Tibial nerve (tissue), 4 donors: ENCODE measurements at regions not wholly inside any gene's neighbourhood (a gene's known extent, or its start where the extent isn't known, plus 50 kb on each side); places are given as distances from the start of the nearest gene placed in this dataset.

Source experiments
- DNase-seq, 2 donors: peaks; one replicate each; pipeline ENCODE4 v3.0.0-alpha.2; 2019; ENCODE audit warnings: low spot score in 2 of 2
- H3K27ac ChIP-seq, 4 donors: fragments of 200-600 bp; sonication (generic) in 3 of 4; one replicate each; pipeline ENCODE4 v1.5.1; 2017 to 2019; ENCODE audit warnings: mild to moderate bottlenecking in 1 of 4
- H3K27me3 ChIP-seq, 2 donors: fragments of 200-600 bp; sonication (generic) in 1 of 2; one replicate each; pipeline versions ENCODE4 v1.5.1 to v1.6.0; 2017 to 2019
- H3K36me3 ChIP-seq, 3 donors: fragments of 200-600 bp; sonication (generic); one replicate each; pipeline ENCODE4 v1.5.1; 2018 to 2019
- H3K4me1 ChIP-seq, 4 donors: fragments of 200-600 bp; sonication (generic) in 3 of 4; one replicate each; pipeline ENCODE4 v1.5.1; 2017 to 2019
- H3K4me3 ChIP-seq, 4 donors: fragments of 200-600 bp; sonication (generic) in 3 of 4; one replicate each; pipeline ENCODE4 v1.5.1; 2017 to 2019; ENCODE audit warnings: mild to moderate bottlenecking in 1 of 4, moderate library complexity in 1 of 4
- H3K9me3 ChIP-seq, 4 donors: fragments of 200-600 bp; sonication (generic) in 3 of 4; one replicate each; pipeline ENCODE4 v1.5.1; 2017 to 2019
- EP300 ChIP-seq, 2 donors: sonication (generic); formaldehyde crosslinking; IDR thresholded peaks; one replicate each; pipeline ENCODE4 v1.6.1; 2017; ENCODE audit warnings: antibody characterized with exemption in 2 of 2, mild to moderate bottlenecking in 1 of 2
- POLR2A ChIP-seq, 2 donors: fragments of 450-650 bp; IDR thresholded peaks; one replicate each; pipeline ENCODE4 v1.6.1; 2017; ENCODE audit warnings: antibody characterized with exemption in 2 of 2, mild to moderate bottlenecking in 2 of 2, moderate library complexity in 2 of 2
- WGBS, 2 donors: methylation state at CpG; one replicate each; pipeline ENCODE4 v1.1.5; 2018; 5-methylcytosine and 5-hydroxymethylcytosine counted together
- TF ChIP-seq, protein P1 (sequence below), 5 experiments: fragments of 200-600 bp in 3 of 5; fragments of 450-650 bp in 2 of 5; sonication (generic) in 3 of 5; IDR thresholded peaks; one replicate each; pipeline ENCODE4 v1.5.1; 2016 to 2019; ENCODE audit warnings: antibody characterized with exemption in 5 of 5, mild to moderate bottlenecking in 3 of 5, moderate library complexity in 2 of 5

DNA sequence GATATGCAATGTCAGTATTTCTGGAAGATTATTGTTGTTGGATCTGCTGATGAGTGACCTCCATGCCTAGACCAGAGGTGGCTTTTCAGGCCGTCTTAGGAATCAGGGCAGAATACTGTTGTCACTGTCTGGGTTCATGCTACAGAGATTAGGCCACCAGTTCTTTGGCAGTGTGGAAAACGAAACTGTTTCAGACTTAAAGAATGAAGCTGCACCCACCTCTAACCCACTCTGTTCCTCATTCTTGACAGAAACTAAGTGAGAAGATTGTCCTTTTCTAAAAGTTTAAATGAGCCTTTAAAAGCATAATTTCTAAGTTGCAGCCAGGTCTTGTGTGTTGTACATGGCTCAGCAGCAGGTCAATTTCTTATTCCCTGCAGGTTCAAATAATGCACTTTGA, 444.3 kb downstream of the ENC1 start:
- Histone ChIP-seq H3K27me3 (no peaks in the 10 kb centered on the region), H3K4me1 (peaks cover 0 to 9% (median 0%) of the 10 kb centered on the region in 4 donors), H3K4me3 (no peak overlapping the region), H3K27ac (no peak overlapping the region), H3K36me3 (no peaks in the 10 kb centered on the region), H3K9me3 (no peaks in the 10 kb centered on the region)
- WGBS, 2 donors, result 71 to 78% methylated on average over 2 of the region's 2 CpGs
- DNase-seq, result no peak
- TF ChIP-seq EP300 (IDR thresholded peaks at IDR 0.05) (no peak), POLR2A (IDR thresholded peaks at IDR 0.05) (no peak)
- TF ChIP-seq, protein P1, sequence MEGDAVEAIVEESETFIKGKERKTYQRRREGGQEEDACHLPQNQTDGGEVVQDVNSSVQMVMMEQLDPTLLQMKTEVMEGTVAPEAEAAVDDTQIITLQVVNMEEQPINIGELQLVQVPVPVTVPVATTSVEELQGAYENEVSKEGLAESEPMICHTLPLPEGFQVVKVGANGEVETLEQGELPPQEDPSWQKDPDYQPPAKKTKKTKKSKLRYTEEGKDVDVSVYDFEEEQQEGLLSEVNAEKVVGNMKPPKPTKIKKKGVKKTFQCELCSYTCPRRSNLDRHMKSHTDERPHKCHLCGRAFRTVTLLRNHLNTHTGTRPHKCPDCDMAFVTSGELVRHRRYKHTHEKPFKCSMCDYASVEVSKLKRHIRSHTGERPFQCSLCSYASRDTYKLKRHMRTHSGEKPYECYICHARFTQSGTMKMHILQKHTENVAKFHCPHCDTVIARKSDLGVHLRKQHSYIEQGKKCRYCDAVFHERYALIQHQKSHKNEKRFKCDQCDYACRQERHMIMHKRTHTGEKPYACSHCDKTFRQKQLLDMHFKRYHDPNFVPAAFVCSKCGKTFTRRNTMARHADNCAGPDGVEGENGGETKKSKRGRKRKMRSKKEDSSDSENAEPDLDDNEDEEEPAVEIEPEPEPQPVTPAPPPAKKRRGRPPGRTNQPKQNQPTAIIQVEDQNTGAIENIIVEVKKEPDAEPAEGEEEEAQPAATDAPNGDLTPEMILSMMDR (IDR thresholded peaks at IDR 0.05), result no peak

DNA sequence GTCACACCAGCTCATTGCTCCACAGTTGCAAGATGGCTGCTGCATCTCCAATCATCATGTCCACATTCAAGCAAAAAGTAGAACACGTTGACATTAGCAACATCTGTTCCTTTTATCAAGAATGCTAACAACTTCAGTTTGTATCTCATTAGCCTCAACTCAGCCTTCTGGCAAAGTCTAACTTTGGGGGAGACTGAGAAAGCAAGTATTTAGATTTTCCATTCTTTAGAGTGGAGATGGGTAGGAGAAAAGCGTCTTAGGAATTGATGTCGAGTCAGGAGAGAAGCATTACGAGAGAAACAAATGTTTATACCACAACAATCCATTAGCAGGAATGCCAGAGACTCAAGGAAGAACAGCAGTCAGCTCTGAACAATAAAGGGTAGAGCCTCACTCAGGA, 446.3 kb downstream of the ENC1 start:
- Histone ChIP-seq H3K9me3 (no peaks in the 10 kb centered on the region), H3K4me1 (no peaks in the 10 kb centered on the region), H3K27me3 (no peaks in the 10 kb centered on the region), H3K36me3 (no peaks in the 10 kb centered on the region), H3K27ac (no peak overlapping the region), H3K4me3 (no peak overlapping the region)
- TF ChIP-seq POLR2A (IDR thresholded peaks at IDR 0.05), result no peak
- no peak for TF ChIP-seq EP300 (IDR thresholded peaks at IDR 0.05)
- TF ChIP-seq, protein P1 (IDR thresholded peaks at IDR 0.05), result no peak
- WGBS, 2 donors, result 85 to 89% methylated on average over 4 of the region's 4 CpGs
- DNase-seq, result no peak

DNA sequence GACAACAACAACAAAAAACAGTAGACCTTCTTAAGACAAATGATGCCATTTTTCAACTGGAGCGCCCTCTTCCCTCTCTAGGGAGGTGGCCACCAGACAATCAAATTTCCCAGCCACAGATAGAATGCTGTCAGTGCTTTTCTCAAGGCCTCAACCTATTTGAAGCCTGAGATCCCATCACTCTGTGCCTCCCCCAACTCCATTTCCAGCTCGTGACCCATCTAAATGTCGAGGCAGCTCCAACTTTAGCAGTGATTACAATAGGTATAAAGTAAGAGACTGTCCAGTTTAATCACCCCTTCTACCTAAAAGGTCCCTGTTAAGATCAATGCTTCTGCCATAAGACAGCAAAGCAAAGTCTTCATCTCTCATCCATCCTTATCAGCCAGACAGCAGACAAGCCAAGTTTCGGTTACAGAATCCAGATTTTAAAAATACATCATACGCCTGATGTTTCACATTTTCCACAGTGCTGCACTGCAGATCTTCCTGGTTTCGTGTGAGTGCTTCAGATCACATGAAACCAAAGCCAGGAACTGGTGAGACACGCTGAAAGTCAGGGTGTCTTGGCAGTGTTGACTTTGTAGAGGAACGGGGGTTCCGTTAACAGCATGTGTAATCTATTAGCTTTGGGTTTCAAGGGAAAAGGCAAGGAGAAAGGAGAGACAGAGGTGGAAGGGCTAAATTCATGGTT, 447.8 kb downstream of the ENC1 start:
- no peaks in the 10 kb centered on the region for H3K27me3 ChIP-seq
- H3K36me3 ChIP-seq, result no peaks in the 10 kb centered on the region
- peak overlapping the region in 1 of 4 donors; percentile 21 for H3K27ac ChIP-seq
- no peak for DNase-seq
- H3K4me1 ChIP-seq, result no peaks in the 10 kb centered on the region
- H3K9me3 ChIP-seq, result no peaks in the 10 kb centered on the region
- H3K4me3 ChIP-seq, result no peak overlapping the region
- TF ChIP-seq EP300 (IDR thresholded peaks at IDR 0.05), result peak in 1 of 2 donors; percentile 54
- TF ChIP-seq, protein P1 (IDR thresholded peaks at IDR 0.05), result no peak
- TF ChIP-seq POLR2A (IDR thresholded peaks at IDR 0.05), result no peak
- WGBS, 2 donors, result 70 to 71% methylated on average over 9 of the region's 9 CpGs

DNA sequence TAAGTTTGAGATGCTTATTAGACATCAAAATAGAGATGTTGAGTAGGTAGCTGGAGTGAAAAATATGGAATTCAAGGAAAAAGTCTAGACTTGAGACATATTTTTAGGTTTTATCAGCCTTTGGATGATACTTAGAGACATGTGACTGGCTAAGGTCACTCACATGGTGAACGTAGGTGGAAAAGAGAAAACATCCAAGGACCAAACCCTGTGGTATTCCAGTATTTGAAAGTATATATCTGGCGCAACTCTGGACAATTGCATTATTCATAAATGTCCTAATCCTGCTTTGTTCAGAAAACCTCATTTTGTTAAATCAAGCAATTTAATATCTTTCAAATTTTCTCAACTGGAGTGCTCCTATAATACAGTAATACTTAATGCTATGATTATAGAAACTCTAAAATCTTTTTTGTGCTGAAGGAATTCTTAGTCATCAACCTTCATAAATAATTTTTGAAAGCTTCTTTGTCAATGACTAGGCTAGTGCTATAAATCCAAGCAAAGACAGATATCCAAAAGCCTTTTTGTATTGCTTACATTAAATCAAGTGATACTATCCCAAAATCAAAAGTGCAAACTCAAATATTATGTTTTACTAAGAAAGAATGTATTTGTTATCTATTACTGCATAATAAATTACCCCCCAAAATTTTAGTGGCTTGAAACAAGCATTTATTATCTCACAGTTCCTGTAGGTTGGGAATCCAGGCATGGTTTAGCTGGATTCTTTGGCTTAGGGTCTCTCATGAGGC, 452.0 kb downstream of the ENC1 start:
- Histone ChIP-seq H3K27ac (no peak overlapping the region), H3K4me1 (peaks cover 0 to 4% (median 0%) of the 10 kb centered on the region in 4 donors), H3K4me3 (no peak overlapping the region), H3K36me3 (no peaks in the 10 kb centered on the region), H3K27me3 (no peaks in the 10 kb centered on the region), H3K9me3 (no peaks in the 10 kb centered on the region)
- TF ChIP-seq EP300 (IDR thresholded peaks at IDR 0.05) (no peak), POLR2A (IDR thresholded peaks at IDR 0.05) (no peak)
- TF ChIP-seq, protein P1 (IDR thresholded peaks at IDR 0.05), result no peak
- DNase-seq, result no peak
- WGBS, 2 donors, result 75% methylated on average over 2 of the region's 2 CpGs

DNA sequence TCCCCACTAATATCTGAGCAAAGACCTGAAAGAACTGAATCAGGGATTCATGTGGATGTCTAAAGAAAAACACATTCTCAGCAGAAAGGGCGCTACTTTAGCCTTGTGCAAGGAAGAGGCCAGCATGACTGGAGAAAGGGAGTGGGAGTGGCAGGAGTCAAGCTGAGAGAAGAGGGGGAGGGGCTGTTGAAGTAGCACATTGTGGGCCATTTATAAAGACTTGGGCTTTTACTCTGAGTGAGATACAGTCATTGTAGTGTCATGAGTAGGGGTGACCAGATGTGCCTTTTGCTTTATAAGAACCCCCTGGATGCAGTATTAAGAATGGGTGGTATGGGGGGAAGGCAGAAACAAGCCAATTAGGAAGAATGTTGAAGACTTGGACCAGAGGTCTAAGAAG, 452.8 kb downstream of the ENC1 start:
- no peak overlapping the region for H3K27ac ChIP-seq
- no peak overlapping the region for H3K4me3 ChIP-seq
- TF ChIP-seq, protein P1 (IDR thresholded peaks at IDR 0.05), result no peak
- no peak for TF ChIP-seq POLR2A (IDR thresholded peaks at IDR 0.05)
- DNase-seq, result no peak
- H3K4me1 ChIP-seq, result peaks cover 0 to 4% (median 0%) of the 10 kb centered on the region in 4 donors
- 50 to 73% methylated on average over 1 of the region's 1 CpG for WGBS, 2 donors
- no peaks in the 10 kb centered on the region for H3K27me3 ChIP-seq
- no peaks in the 10 kb centered on the region for H3K36me3 ChIP-seq
- no peaks in the 10 kb centered on the region for H3K9me3 ChIP-seq
